Caco-2 (cell line): ENCODE measurements at regions not wholly inside any gene's neighbourhood (a gene's known extent, or its start where the extent isn't known, plus 50 kb on each side); places are given as distances from the start of the nearest gene placed in this dataset.

Experiments
- BruUV-seq: library from RNA; stranded (reverse); fragments of 400-500 nt; replicated peaks from 2 replicates; lab custom pipeline; 2021; lab: Mats Ljungman, UMichigan
- CTCF ChIA-PET: fragments of 300-600 bp; sonication (Branson Sonifier 250); formaldehyde crosslinking; loops from one replicate; lab custom pipeline; 2022; ENCODE audit warnings: antibody characterized with exemption; lab: Charles Lee
- POLR2A ChIA-PET: fragments of 300-600 bp; sonication (Branson Sonifier 250); formaldehyde crosslinking; loops from one replicate; lab custom pipeline; 2022; ENCODE audit warnings: antibody characterized with exemption; lab: Charles Lee
- DNase-seq, 2 experiments: peaks; one replicate each; pipeline versions ENCODE4 v3.0.0 to v3.0.0-alpha.2; 2020 to 2022
- H3K27me3 ChIP-seq: replicated peaks from 2 replicates; pipeline ENCODE4 v1.6.0; 2011; ENCODE audit warnings: low read length; ENCODE audit not compliant: control insufficient read depth, insufficient read depth
- H3K36me3 ChIP-seq: 2 replicates; pipeline ENCODE4 v1.5.1; 2011; ENCODE audit warnings: low read length; ENCODE audit not compliant: control insufficient read depth, insufficient read depth
- H3K4me1 ChIP-seq: fragments of 250-450 bp; sonication (Bioruptor Pico); 2 replicates; pipeline ENCODE4 v1.5.1; 2020; ENCODE audit warnings: mild to moderate bottlenecking
- H3K4me3 ChIP-seq: 2 replicates; pipeline ENCODE4 v1.5.1; 2011; ENCODE audit warnings: low read depth, mild to moderate bottlenecking, control low read depth, low read length
- H3K9me3 ChIP-seq: fragments of 250-450 bp; sonication (Bioruptor Pico); 2 replicates; pipeline ENCODE4 v1.5.1; 2020; ENCODE audit warnings: mild to moderate bottlenecking, moderate library complexity
- H3K27ac Mint-ChIP-seq: one replicate; pipeline ENCODE4 v1.8.0; 2022; ENCODE audit warnings: mixed read lengths; ENCODE audit not compliant: unreplicated experiment
- H3K27me3 Mint-ChIP-seq: one replicate; pipeline ENCODE4 v1.8.0; 2022; ENCODE audit warnings: mixed read lengths; ENCODE audit not compliant: insufficient read depth, unreplicated experiment
- H3K36me3 Mint-ChIP-seq: one replicate; pipeline ENCODE4 v1.8.0; 2022; ENCODE audit warnings: mild to moderate bottlenecking, mixed read lengths; ENCODE audit not compliant: insufficient read depth, unreplicated experiment
- H3K4me1 Mint-ChIP-seq: one replicate; pipeline ENCODE4 v1.8.0; 2022; ENCODE audit warnings: low read depth, mixed read lengths; ENCODE audit not compliant: unreplicated experiment
- H3K4me3 Mint-ChIP-seq: one replicate; pipeline ENCODE4 v1.8.0; 2022; ENCODE audit warnings: mild to moderate bottlenecking, moderate library complexity, mixed read lengths; ENCODE audit not compliant: unreplicated experiment
- H3K9me3 Mint-ChIP-seq: one replicate; pipeline ENCODE4 v1.8.0; 2022; ENCODE audit warnings: mixed read lengths; ENCODE audit not compliant: unreplicated experiment
- CTCF ChIP-seq, 2 experiments: fragments of 200-600 bp in 1 of 2; IDR thresholded peaks; 1 replicate in 1 of 2; 2 replicates in 1 of 2; pipeline versions ENCODE4 v1.5.1 to v1.8.0; 2011 to 2022; ENCODE audit warnings: antibody characterized with exemption in 1 of 2, control low read depth in 1 of 2, inconsistent platforms in 1 of 2, low read depth in 1 of 2, low read length in 1 of 2, mild to moderate bottlenecking in 1 of 2, moderate library complexity in 1 of 2; ENCODE audit not compliant: insufficient read depth in 1 of 2, severe bottlenecking in 1 of 2, unreplicated experiment in 1 of 2
- intact Hi-C: fragments of 100-400 bp; cut with micrococcal nuclease; formaldehyde crosslinking; loops from one replicate; pipeline ENCODE4 v1.10.0; 2022; ENCODE audit not compliant: unreplicated experiment

- H3K9me3 ChIP-seq = no peaks in the 10 kb centered on the region
- POLR2A ChIA-PET = no interaction called here
- no peaks in the 10 kb centered on the region for H3K27me3 Mint-ChIP-seq
- no peaks in the 10 kb centered on the region for H3K4me1 Mint-ChIP-seq
- DNase-seq = no peak
- intact Hi-C loops = no loop called here
- CTCF ChIA-PET = no interaction called here
- H3K4me3 Mint-ChIP-seq = no peak overlapping the region
- no peaks in the 10 kb centered on the region for H3K36me3 ChIP-seq
- H3K36me3 Mint-ChIP-seq = no peaks in the 10 kb centered on the region
- BruUV-seq = no TSS peak
- no peak overlapping the region for H3K27ac Mint-ChIP-seq
- peaks cover under 1% of the 10 kb centered on the region; the same call in 1 of the 2 replicates for H3K4me1 ChIP-seq
- no peak for TF ChIP-seq CTCF (IDR thresholded peaks at IDR 0.05; ENCODE audit: insufficient read depth in 1 of 2, low read depth in 1 of 2, low read length in 1 of 2, severe bottlenecking in 1 of 2, unreplicated experiment in 1 of 2)
- H3K4me3 ChIP-seq = no peak overlapping the region
- H3K27me3 ChIP-seq = no peaks in the 10 kb centered on the region
- no peaks in the 10 kb centered on the region for H3K9me3 Mint-ChIP-seq
Measured at GRCh38 chr18:57278933-57279332, 73.4 kb upstream of the ST8SIA3 start.

GRCh38 chr18:57281519-57281918, 70.8 kb upstream of the ST8SIA3 start:
- Mint-ChIP-seq H3K9me3 (no peaks in the 10 kb centered on the region), H3K4me1 (no peaks in the 10 kb centered on the region), H3K4me3 (no peak overlapping the region), H3K36me3 (no peaks in the 10 kb centered on the region), H3K27ac (no peak overlapping the region), H3K27me3 (no peaks in the 10 kb centered on the region)
- ChIA-PET POLR2A (no interaction called here), CTCF (no interaction called here)
- H3K4me3 ChIP-seq = no peak overlapping the region
- H3K36me3 ChIP-seq = no peaks in the 10 kb centered on the region
- TF ChIP-seq CTCF (IDR thresholded peaks at IDR 0.05; ENCODE audit: insufficient read depth in 1 of 2, low read depth in 1 of 2, low read length in 1 of 2, severe bottlenecking in 1 of 2, unreplicated experiment in 1 of 2) = no peak
- DNase-seq = no peak
- H3K4me1 ChIP-seq = no peaks in the 10 kb centered on the region
- intact Hi-C loops = no loop called here
- no peaks in the 10 kb centered on the region for H3K9me3 ChIP-seq
- BruUV-seq = no TSS peak
- H3K27me3 ChIP-seq = no peaks in the 10 kb centered on the region

- Histone ChIP-seq H3K4me3 (no peak overlapping the region), H3K27me3 (no peaks in the 10 kb centered on the region), H3K9me3 (no peaks in the 10 kb centered on the region), H3K36me3 (no peaks in the 10 kb centered on the region), H3K4me1 (no peaks in the 10 kb centered on the region)
- BruUV-seq = no TSS peak
- H3K4me1 Mint-ChIP-seq = no peaks in the 10 kb centered on the region
- DNase-seq = no peak
- H3K36me3 Mint-ChIP-seq = no peaks in the 10 kb centered on the region
- H3K4me3 Mint-ChIP-seq = no peak overlapping the region
- TF ChIP-seq CTCF (IDR thresholded peaks at IDR 0.05; ENCODE audit: insufficient read depth in 1 of 2, low read depth in 1 of 2, low read length in 1 of 2, severe bottlenecking in 1 of 2, unreplicated experiment in 1 of 2) = no peak
- peaks cover 5% of the 10 kb centered on the region for H3K27me3 Mint-ChIP-seq
- ChIA-PET CTCF (no interaction called here), POLR2A (no interaction called here)
- intact Hi-C loops = no loop called here
- H3K27ac Mint-ChIP-seq = no peak overlapping the region
- no peaks in the 10 kb centered on the region for H3K9me3 Mint-ChIP-seq
Measured at GRCh38 chr18:57286949-57287348, 65.4 kb upstream of the ST8SIA3 start.
